Panc1 (cell line): ENCODE measurements at regions not wholly inside any gene's neighbourhood (a gene's known extent, or its start where the extent isn't known, plus 50 kb on each side); places are given as distances from the start of the nearest gene placed in this dataset.

ENCODE experiments used
- ATAC-seq: fragments of 200-7000 bp; cut with Tn5 transposase; 2 replicates; pipeline ENCODE4 v1.9.1; 2020; ENCODE audit warnings: mild to moderate bottlenecking, moderate library complexity
- BruUV-seq: library from RNA; stranded (reverse); fragments of 400-500 nt; replicated peaks from 2 replicates; lab custom pipeline; 2021; lab: Mats Ljungman, UMichigan
- CTCF ChIA-PET: fragments of 300-600 bp; sonication (Branson Sonifier 250); formaldehyde crosslinking; loops from one replicate; lab custom pipeline; 2022; ENCODE audit warnings: antibody characterized with exemption; lab: Charles Lee
- POLR2A ChIA-PET: fragments of 300-600 bp; sonication (Branson Sonifier 250); formaldehyde crosslinking; loops from one replicate; lab custom pipeline; 2022; ENCODE audit warnings: antibody characterized with exemption; lab: Charles Lee
- DNase-seq: peaks from one replicate; pipeline ENCODE4 v3.0.0-alpha.2; 2010; ENCODE audit warnings: low read depth, low spot score
- H3K27ac ChIP-seq: 2 replicates; pipeline ENCODE4 v1.5.1; 2011; ENCODE audit warnings: mild to moderate bottlenecking, low read length, inconsistent platforms
- H3K27me3 ChIP-seq: fragments of 200-500 bp; sonication (Bioruptor generic); 2 replicates; pipeline ENCODE4 v1.6.0; 2014; ENCODE audit warnings: low read length, inconsistent platforms; ENCODE audit not compliant: control insufficient read depth, insufficient read depth
- H3K36me3 ChIP-seq: fragments of 200-500 bp; sonication (Bioruptor generic); 2 replicates; pipeline ENCODE4 v1.5.1; 2014; ENCODE audit warnings: inconsistent platforms, mild to moderate bottlenecking, low read length, moderate library complexity; ENCODE audit not compliant: control insufficient read depth, insufficient read depth
- H3K4me1 ChIP-seq: 2 replicates; pipeline ENCODE4 v1.5.1; 2011; ENCODE audit warnings: inconsistent platforms, mild to moderate bottlenecking, low read length, moderate library complexity; ENCODE audit not compliant: control insufficient read depth, insufficient read depth
- H3K4me3 ChIP-seq, 2 experiments: 2 replicates each; pipeline ENCODE4 v1.5.1; 2011 to 2012; ENCODE audit warnings: low read depth in 2 of 2, low read length in 2 of 2, mild to moderate bottlenecking in 2 of 2, inconsistent platforms in 1 of 2, moderate library complexity in 1 of 2
- H3K9me3 ChIP-seq: fragments of 200-500 bp; sonication (Bioruptor generic); 2 replicates; pipeline ENCODE4 v1.5.1; 2014; ENCODE audit warnings: low read depth, mild to moderate bottlenecking, inconsistent platforms, low read length, moderate library complexity; ENCODE audit not compliant: control insufficient read depth, insufficient read depth
- POLR2AphosphoS5 ChIP-seq: IDR thresholded peaks from 2 replicates; pipeline ENCODE4 v1.6.1; 2012; ENCODE audit warnings: mild to moderate bottlenecking, low read depth, low read length, moderate library complexity
- SIN3A ChIP-seq: IDR thresholded peaks from 2 replicates; pipeline ENCODE4 v1.6.1; 2012; ENCODE audit warnings: low read depth, mild to moderate bottlenecking, low read length, moderate library complexity, borderline replicate concordance; ENCODE audit not compliant: insufficient read depth
- TCF7L2 ChIP-seq: IDR thresholded peaks from 2 replicates; pipeline ENCODE4 v1.6.1; 2011; ENCODE audit warnings: mild to moderate bottlenecking, low read depth, low read length, inconsistent platforms
- in situ Hi-C: cut with HindIII; loops from 2 replicates; pipeline ENCODE4 v1.10.0; 2016; ENCODE audit warnings: low sequenced_read_pairs, low pct_unique_long_range_greater_than_20kb
- intact Hi-C: fragments of 100-400 bp; cut with micrococcal nuclease; formaldehyde crosslinking; loops from one replicate; pipeline ENCODE4 v1.10.0; 2022; ENCODE audit not compliant: unreplicated experiment
- TF ChIP-seq, protein P1 (sequence below), 2 experiments: IDR thresholded peaks; 2 replicates each; pipeline ENCODE4 v1.6.1; 2011 to 2012; ENCODE audit warnings: low read depth in 2 of 2, control low read depth in 1 of 2, low read length in 1 of 2, mild to moderate bottlenecking in 1 of 2, moderate library complexity in 1 of 2; ENCODE audit not compliant: insufficient read depth in 1 of 2
- TF ChIP-seq, protein P2 (sequence below): fragments of 450-650 bp; IDR thresholded peaks from 2 replicates; pipeline ENCODE4 v1.5.1; 2017; ENCODE audit warnings: mild to moderate bottlenecking

DNA sequence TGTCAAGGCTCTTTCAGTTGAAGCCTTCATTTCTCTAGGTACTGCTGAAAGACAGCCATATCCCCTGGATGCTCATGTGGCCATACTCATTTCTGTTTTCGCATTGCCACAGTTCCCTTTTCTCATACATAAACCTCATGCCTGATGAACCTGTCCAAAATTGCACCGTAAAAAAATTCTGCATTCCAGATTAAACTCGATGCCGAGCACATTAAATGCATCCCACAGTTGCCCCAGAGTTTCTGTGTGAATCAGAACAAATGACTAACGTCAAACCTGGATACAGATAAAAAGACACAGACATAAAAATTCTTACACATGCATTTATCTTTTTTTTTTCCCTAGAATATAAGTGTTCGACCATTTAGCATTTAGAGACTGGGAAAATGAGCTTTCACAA, 288.2 kb downstream of the COG6 start:
- intact Hi-C loops (no loop called here), in situ Hi-C loops (no loop called here)
- TF ChIP-seq POLR2AphosphoS5 (no peak), TCF7L2 (no peak), SIN3A (no peak)
- TF ChIP-seq, protein P1, sequence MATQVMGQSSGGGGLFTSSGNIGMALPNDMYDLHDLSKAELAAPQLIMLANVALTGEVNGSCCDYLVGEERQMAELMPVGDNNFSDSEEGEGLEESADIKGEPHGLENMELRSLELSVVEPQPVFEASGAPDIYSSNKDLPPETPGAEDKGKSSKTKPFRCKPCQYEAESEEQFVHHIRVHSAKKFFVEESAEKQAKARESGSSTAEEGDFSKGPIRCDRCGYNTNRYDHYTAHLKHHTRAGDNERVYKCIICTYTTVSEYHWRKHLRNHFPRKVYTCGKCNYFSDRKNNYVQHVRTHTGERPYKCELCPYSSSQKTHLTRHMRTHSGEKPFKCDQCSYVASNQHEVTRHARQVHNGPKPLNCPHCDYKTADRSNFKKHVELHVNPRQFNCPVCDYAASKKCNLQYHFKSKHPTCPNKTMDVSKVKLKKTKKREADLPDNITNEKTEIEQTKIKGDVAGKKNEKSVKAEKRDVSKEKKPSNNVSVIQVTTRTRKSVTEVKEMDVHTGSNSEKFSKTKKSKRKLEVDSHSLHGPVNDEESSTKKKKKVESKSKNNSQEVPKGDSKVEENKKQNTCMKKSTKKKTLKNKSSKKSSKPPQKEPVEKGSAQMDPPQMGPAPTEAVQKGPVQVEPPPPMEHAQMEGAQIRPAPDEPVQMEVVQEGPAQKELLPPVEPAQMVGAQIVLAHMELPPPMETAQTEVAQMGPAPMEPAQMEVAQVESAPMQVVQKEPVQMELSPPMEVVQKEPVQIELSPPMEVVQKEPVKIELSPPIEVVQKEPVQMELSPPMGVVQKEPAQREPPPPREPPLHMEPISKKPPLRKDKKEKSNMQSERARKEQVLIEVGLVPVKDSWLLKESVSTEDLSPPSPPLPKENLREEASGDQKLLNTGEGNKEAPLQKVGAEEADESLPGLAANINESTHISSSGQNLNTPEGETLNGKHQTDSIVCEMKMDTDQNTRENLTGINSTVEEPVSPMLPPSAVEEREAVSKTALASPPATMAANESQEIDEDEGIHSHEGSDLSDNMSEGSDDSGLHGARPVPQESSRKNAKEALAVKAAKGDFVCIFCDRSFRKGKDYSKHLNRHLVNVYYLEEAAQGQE (IDR thresholded peaks at IDR 0.05; ENCODE audit: insufficient read depth in 1 of 2, low read depth in 2 of 2, low read length in 1 of 2): no peak
- TF ChIP-seq, protein P2, sequence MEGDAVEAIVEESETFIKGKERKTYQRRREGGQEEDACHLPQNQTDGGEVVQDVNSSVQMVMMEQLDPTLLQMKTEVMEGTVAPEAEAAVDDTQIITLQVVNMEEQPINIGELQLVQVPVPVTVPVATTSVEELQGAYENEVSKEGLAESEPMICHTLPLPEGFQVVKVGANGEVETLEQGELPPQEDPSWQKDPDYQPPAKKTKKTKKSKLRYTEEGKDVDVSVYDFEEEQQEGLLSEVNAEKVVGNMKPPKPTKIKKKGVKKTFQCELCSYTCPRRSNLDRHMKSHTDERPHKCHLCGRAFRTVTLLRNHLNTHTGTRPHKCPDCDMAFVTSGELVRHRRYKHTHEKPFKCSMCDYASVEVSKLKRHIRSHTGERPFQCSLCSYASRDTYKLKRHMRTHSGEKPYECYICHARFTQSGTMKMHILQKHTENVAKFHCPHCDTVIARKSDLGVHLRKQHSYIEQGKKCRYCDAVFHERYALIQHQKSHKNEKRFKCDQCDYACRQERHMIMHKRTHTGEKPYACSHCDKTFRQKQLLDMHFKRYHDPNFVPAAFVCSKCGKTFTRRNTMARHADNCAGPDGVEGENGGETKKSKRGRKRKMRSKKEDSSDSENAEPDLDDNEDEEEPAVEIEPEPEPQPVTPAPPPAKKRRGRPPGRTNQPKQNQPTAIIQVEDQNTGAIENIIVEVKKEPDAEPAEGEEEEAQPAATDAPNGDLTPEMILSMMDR: no peak
- H3K27ac ChIP-seq: no peak overlapping the region
- no peak overlapping the region for H3K4me3 ChIP-seq
- ATAC-seq (no peak), DNase-seq (no peak)
- ChIA-PET POLR2A (no interaction called here), CTCF (interaction anchor here (0.6 kb wide), 1 partner anchor 237 kb away, joined by 13 read pairs; no protein-coding TSS in a partner anchor)
- no peaks in the 10 kb centered on the region for H3K36me3 ChIP-seq
- H3K4me1 ChIP-seq: no peaks in the 10 kb centered on the region
- H3K27me3 ChIP-seq: no peaks in the 10 kb centered on the region
- BruUV-seq: no TSS peak
- no peaks in the 10 kb centered on the region for H3K9me3 ChIP-seq

DNA sequence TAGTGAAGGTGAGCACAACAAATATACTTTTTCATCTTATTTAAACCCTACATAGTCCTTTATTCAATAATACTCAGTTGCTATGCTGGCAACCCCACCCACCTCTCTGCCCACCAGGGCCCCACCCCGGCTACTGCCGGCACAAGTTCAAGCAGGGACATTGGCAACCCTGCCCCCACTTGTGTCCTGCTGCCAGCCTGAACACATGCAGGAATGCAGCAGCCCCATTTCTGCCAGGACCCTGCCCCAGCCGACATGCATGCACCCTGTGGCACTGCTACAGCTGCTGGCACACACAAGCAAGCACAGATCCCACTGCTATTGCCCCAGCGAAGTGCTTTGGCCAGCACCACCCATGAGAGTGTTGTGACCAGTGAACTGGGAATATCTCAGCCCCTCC, 289.8 kb downstream of the COG6 start:
- no TSS peak for BruUV-seq
- in situ Hi-C loops: no loop called here
- no peaks in the 10 kb centered on the region for H3K4me1 ChIP-seq
- no peaks in the 10 kb centered on the region for H3K27me3 ChIP-seq
- POLR2A ChIA-PET: no interaction called here
- TF ChIP-seq, protein P2: no peak
- TF ChIP-seq, protein P1 (IDR thresholded peaks at IDR 0.05; ENCODE audit: insufficient read depth in 1 of 2, low read depth in 2 of 2, low read length in 1 of 2): no peak
- no peak for TF ChIP-seq SIN3A
- no peak for TF ChIP-seq TCF7L2
- TF ChIP-seq POLR2AphosphoS5: no peak
- H3K36me3 ChIP-seq: no peaks in the 10 kb centered on the region
- intact Hi-C loops: no loop called here
- H3K9me3 ChIP-seq: no peaks in the 10 kb centered on the region
- no peak overlapping the region for H3K4me3 ChIP-seq
- ATAC-seq (no peak), DNase-seq (no peak)
- CTCF ChIA-PET: no interaction called here
- no peak overlapping the region for H3K27ac ChIP-seq
